ENCODE measurements at regions not wholly inside any gene's neighbourhood (a gene's known extent, or its start where the extent isn't known, plus 50 kb on each side); places are given as distances from the start of the nearest gene placed in this dataset.

DNA sequence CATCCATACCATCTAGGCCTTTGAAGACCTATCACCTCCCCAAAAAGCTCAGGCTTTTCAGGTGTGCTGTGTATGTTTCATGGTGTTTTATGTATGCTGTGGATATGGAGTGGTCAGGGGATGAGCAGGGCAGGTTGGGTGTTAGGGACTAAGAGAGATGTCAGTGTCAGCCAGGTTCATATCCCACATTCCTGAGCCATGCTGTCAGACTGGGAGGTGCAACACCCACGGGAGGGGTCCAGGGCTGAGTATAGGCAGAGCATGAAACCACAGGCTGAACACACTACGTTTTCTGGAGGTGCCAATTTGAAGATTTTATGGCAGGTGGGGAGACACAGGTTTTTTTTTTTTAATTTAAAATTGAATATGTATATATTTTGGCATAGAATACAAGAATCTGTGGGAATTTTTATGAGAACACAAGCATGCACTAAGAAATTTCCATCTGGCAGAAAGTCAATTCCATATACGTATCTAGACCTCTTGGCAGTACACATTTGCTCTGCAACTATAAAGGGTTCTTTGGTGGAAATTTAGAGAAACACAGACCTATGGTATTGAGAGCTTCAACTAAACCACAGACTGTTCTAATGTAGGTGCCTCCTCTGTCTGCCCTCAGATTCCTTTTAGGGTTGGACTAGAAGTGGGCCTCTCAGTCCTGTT is 101.9 kb upstream of the RNU6-1 start (continued):
- TF ChIP-seq, protein P1, sequence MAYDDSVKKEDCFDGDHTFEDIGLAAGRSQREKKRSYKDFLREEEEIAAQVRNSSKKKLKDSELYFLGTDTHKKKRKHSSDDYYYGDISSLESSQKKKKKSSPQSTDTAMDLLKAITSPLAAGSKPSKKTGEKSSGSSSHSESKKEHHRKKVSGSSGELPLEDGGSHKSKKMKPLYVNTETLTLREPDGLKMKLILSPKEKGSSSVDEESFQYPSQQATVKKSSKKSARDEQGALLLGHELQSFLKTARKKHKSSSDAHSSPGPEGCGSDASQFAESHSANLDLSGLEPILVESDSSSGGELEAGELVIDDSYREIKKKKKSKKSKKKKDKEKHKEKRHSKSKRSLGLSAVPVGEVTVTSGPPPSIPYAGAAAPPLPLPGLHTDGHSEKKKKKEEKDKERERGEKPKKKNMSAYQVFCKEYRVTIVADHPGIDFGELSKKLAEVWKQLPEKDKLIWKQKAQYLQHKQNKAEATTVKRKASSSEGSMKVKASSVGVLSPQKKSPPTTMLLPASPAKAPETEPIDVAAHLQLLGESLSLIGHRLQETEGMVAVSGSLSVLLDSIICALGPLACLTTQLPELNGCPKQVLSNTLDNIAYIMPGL (CRISPR knock-in tag; IDR thresholded peaks at IDR 0.05): no peak

DNA sequence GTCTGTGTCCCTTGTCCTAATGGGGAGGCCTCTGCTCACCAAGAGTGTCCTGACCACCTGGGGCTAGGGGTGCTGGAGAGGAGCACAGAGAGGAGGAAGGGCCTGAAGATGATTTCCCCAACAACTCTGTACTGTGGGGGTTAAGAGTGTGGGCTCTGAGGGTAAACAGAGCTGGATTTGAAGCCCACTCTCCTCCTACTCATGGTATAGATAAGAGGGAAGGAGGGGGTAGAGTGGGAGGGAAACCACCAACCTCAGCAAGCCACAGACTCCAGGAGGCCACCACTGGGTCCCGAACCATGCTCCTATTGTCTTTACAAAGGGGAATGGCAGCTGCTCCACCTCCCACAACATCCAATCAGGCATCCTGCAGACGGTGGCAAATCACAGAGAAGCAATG is 103.6 kb upstream of the RNU6-1 start:
- 0 out of 2 replicates have a peak, but pooled peaks cover 4% of the 10 kb centered on the region for H3K36me3 Mint-ChIP-seq
- peaks cover 23% of the 10 kb centered on the region for H3K4me1 Mint-ChIP-seq
- no peak overlapping the region for H3K4me3 Mint-ChIP-seq
- ChIA-PET CTCF (no interaction called here), POLR2A (no interaction called here)
- H3K27ac Mint-ChIP-seq: no peak overlapping the region
- ATAC-seq (no peak), DNase-seq (ENCODE audit: low spot score) (no peak)
- peaks cover 5% of the 10 kb centered on the region for H3K9me3 Mint-ChIP-seq
- peaks cover 9% of the 10 kb centered on the region for H3K27me3 Mint-ChIP-seq (ENCODE audit: low read depth)
- TF ChIP-seq ZNF423 (CRISPR knock-in tag; IDR thresholded peaks at IDR 0.05) (no peak), EMX1 (CRISPR knock-in tag; IDR thresholded peaks at IDR 0.05) (no peak), ZNF263 (CRISPR knock-in tag; IDR thresholded peaks at IDR 0.05; ENCODE audit: low read depth) (no peak), PRRX2 (CRISPR knock-in tag; IDR thresholded peaks at IDR 0.05) (no peak), ZBTB21 (CRISPR knock-in tag; IDR thresholded peaks at IDR 0.05; ENCODE audit: borderline replicate concordance) (no peak), SP1 (CRISPR knock-in tag; conservative IDR thresholded peaks at IDR 0.05) (no peak), TP53 (CRISPR knock-in tag; IDR thresholded peaks at IDR 0.05) (no peak), SMAD3 (CRISPR knock-in tag; IDR thresholded peaks at IDR 0.05; ENCODE audit: borderline replicate concordance) (no peak)
- TF ChIP-seq, protein P2, sequence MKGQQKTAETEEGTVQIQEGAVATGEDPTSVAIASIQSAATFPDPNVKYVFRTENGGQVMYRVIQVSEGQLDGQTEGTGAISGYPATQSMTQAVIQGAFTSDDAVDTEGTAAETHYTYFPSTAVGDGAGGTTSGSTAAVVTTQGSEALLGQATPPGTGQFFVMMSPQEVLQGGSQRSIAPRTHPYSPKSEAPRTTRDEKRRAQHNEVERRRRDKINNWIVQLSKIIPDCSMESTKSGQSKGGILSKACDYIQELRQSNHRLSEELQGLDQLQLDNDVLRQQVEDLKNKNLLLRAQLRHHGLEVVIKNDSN (CRISPR knock-in tag; IDR thresholded peaks at IDR 0.05): no peak

DNA sequence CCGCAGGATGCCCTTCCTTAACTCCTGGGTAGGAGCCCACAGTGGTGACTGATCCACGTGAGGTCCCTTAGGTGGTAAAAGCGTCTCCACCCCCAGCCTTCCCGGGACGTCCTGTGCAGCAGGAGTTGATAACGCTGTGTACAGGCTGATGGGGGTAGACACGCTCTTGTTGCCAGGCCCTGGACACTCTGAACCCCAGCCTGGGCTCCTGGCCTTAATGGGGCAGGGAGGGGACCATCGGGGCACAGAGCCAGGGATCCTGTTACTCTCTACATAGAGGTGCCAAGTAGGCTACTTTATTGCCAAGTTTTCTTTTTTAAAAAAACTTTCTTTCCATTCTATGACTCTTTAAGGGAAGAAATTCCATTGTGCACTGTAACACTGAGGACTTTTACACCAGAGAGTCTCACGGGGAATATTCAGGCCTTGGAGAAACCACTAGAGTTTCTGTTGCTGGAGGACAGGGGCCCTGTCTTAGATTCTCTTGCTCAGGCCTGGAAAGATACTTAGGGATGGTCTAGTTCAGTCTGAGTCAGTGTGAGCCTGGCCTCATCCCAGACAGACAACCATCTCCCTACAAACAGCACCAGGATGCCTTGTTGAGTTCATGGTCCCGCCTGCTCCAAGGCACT is 104.3 kb upstream of the RNU6-1 start:
- H3K27ac Mint-ChIP-seq: no peak overlapping the region
- DNase-seq (ENCODE audit: low spot score) (no peak), ATAC-seq (no peak)
- no peak for TF ChIP-seq ZNF219 (CRISPR knock-in tag; IDR thresholded peaks at IDR 0.05; ENCODE audit: borderline replicate concordance)
- no peak for TF ChIP-seq SMAD4 (CRISPR knock-in tag; IDR thresholded peaks at IDR 0.05)
- no peak for TF ChIP-seq CREB1 (CRISPR knock-in tag; IDR thresholded peaks at IDR 0.05)
- TF ChIP-seq, protein P3, sequence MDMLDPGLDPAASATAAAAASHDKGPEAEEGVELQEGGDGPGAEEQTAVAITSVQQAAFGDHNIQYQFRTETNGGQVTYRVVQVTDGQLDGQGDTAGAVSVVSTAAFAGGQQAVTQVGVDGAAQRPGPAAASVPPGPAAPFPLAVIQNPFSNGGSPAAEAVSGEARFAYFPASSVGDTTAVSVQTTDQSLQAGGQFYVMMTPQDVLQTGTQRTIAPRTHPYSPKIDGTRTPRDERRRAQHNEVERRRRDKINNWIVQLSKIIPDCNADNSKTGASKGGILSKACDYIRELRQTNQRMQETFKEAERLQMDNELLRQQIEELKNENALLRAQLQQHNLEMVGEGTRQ (CRISPR knock-in tag; IDR thresholded peaks at IDR 0.05): no peak
- no peak for TF ChIP-seq ZNF138 (CRISPR knock-in tag; conservative IDR thresholded peaks at IDR 0.05)
- TF ChIP-seq, protein P4, sequence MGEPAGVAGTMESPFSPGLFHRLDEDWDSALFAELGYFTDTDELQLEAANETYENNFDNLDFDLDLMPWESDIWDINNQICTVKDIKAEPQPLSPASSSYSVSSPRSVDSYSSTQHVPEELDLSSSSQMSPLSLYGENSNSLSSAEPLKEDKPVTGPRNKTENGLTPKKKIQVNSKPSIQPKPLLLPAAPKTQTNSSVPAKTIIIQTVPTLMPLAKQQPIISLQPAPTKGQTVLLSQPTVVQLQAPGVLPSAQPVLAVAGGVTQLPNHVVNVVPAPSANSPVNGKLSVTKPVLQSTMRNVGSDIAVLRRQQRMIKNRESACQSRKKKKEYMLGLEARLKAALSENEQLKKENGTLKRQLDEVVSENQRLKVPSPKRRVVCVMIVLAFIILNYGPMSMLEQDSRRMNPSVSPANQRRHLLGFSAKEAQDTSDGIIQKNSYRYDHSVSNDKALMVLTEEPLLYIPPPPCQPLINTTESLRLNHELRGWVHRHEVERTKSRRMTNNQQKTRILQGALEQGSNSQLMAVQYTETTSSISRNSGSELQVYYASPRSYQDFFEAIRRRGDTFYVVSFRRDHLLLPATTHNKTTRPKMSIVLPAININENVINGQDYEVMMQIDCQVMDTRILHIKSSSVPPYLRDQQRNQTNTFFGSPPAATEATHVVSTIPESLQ (CRISPR knock-in tag; IDR thresholded peaks at IDR 0.05): no peak
- no peak for TF ChIP-seq NR2C2 (CRISPR knock-in tag; IDR thresholded peaks at IDR 0.05)
- TF ChIP-seq, protein P5, sequence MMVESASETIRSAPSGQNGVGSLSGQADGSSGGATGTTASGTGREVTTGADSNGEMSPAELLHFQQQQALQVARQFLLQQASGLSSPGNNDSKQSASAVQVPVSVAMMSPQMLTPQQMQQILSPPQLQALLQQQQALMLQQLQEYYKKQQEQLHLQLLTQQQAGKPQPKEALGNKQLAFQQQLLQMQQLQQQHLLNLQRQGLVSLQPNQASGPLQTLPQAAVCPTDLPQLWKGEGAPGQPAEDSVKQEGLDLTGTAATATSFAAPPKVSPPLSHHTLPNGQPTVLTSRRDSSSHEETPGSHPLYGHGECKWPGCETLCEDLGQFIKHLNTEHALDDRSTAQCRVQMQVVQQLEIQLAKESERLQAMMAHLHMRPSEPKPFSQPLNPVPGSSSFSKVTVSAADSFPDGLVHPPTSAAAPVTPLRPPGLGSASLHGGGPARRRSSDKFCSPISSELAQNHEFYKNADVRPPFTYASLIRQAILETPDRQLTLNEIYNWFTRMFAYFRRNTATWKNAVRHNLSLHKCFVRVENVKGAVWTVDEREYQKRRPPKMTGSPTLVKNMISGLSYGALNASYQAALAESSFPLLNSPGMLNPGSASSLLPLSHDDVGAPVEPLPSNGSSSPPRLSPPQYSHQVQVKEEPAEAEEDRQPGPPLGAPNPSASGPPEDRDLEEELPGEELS (CRISPR knock-in tag; IDR thresholded peaks at IDR 0.05): no peak
- no peak for TF ChIP-seq OVOL2 (CRISPR knock-in tag; IDR thresholded peaks at IDR 0.05; ENCODE audit: borderline replicate concordance)
- no peak for TF ChIP-seq CBFB (CRISPR knock-in tag; IDR thresholded peaks at IDR 0.05; ENCODE audit: low read depth)
- H3K4me3 Mint-ChIP-seq: no peak overlapping the region
- peaks cover 9% of the 10 kb centered on the region for H3K27me3 Mint-ChIP-seq (ENCODE audit: low read depth)
- CTCF ChIA-PET: no interaction called here
- H3K4me1 Mint-ChIP-seq: peaks cover 23% of the 10 kb centered on the region
- H3K9me3 Mint-ChIP-seq: peaks cover 6% of the 10 kb centered on the region
- POLR2A ChIA-PET: no interaction called here
- H3K36me3 Mint-ChIP-seq: 0 out of 2 replicates have a peak, but pooled peaks cover 4% of the 10 kb centered on the region

All from WTC11 (cell line).